HEK293T (cell line): ENCODE measurements at regions not wholly inside any gene's neighbourhood (a gene's known extent, or its start where the extent isn't known, plus 50 kb on each side); places are given as distances from the start of the nearest gene placed in this dataset.

Experiments
- CTCF ChIA-PET: fragments of 350-600 bp; formaldehyde crosslinking; extraction: SDS; loops from one replicate; lab custom pipeline; 2021; ENCODE audit warnings: antibody characterized with exemption, inconsistent platforms; lab: Yijun Ruan, JAX
- POLR2A ChIA-PET: fragments of 350-600 bp; formaldehyde crosslinking; extraction: SDS; loops from one replicate; lab custom pipeline; 2020; ENCODE audit warnings: antibody characterized with exemption, inconsistent platforms; lab: Yijun Ruan, JAX
- DNase-seq: peaks from one replicate; pipeline ENCODE4 v3.0.0; 2012; ENCODE audit warnings: mixed read lengths; ENCODE audit errors: extremely low spot score
- ARNT ChIP-seq: fragments of 450-650 bp; IDR thresholded peaks from 2 replicates; pipeline ENCODE4 v1.6.1; 2017; ENCODE audit warnings: mild to moderate bottlenecking
- BHLHE40 ChIP-seq: fragments of 450-650 bp; IDR thresholded peaks from 2 replicates; pipeline ENCODE4 v1.6.1; 2016; ENCODE audit warnings: mild to moderate bottlenecking, moderate library complexity, borderline replicate concordance
- CTBP1 ChIP-seq: fragments of 450-650 bp; IDR thresholded peaks from 2 replicates; pipeline ENCODE4 v1.6.1; 2016; ENCODE audit warnings: borderline replicate concordance
- ELF4 ChIP-seq: fragments of 450-650 bp; IDR thresholded peaks from 2 replicates; pipeline ENCODE4 v1.6.1; 2017; ENCODE audit warnings: antibody characterized with exemption
- FOXA1 ChIP-seq: fragments of 450-650 bp; IDR thresholded peaks from 2 replicates; pipeline ENCODE4 v1.6.1; 2016; ENCODE audit warnings: mild to moderate bottlenecking
- FOXK2 ChIP-seq: fragments of 450-650 bp; IDR thresholded peaks from 2 replicates; pipeline ENCODE4 v1.6.1; 2016; ENCODE audit warnings: mild to moderate bottlenecking
- FOXM1 ChIP-seq: fragments of 450-650 bp; IDR thresholded peaks from 2 replicates; pipeline ENCODE4 v1.6.1; 2017; ENCODE audit warnings: mild to moderate bottlenecking, borderline replicate concordance
- HDGF ChIP-seq: fragments of 450-650 bp; IDR thresholded peaks from 2 replicates; pipeline ENCODE4 v1.6.1; 2017; ENCODE audit warnings: antibody characterized with exemption, borderline replicate concordance
- L3MBTL2 ChIP-seq: fragments of 450-650 bp; conservative IDR thresholded peaks from 2 replicates; pipeline ENCODE4 v1.6.1; 2016; ENCODE audit warnings: mild to moderate bottlenecking
- LEF1 ChIP-seq: fragments of 450-650 bp; IDR thresholded peaks from 2 replicates; pipeline ENCODE4 v1.6.1; 2017; ENCODE audit warnings: mild to moderate bottlenecking, borderline replicate concordance
- NFRKB ChIP-seq: fragments of 450-650 bp; IDR thresholded peaks from 2 replicates; pipeline ENCODE4 v1.6.1; 2016; ENCODE audit warnings: mild to moderate bottlenecking, moderate library complexity
- PKNOX1 ChIP-seq: fragments of 450-650 bp; IDR thresholded peaks from 2 replicates; pipeline ENCODE4 v1.6.1; 2016
- SP1 ChIP-seq: fragments of 450-650 bp; IDR thresholded peaks from 2 replicates; pipeline ENCODE4 v1.6.1; 2017
- SUZ12 ChIP-seq: fragments of 450-650 bp; IDR thresholded peaks from 2 replicates; pipeline ENCODE4 v1.6.1; 2016; ENCODE audit warnings: mild to moderate bottlenecking
- TARDBP ChIP-seq: fragments of 450-650 bp; IDR thresholded peaks from 2 replicates; pipeline ENCODE4 v1.6.1; 2016
- ZNF384 ChIP-seq: fragments of 450-650 bp; IDR thresholded peaks from 2 replicates; pipeline ENCODE4 v1.6.1; 2016

GRCh38 chr1:55381491-55381890 is 166.3 kb upstream of the USP24 start:
- no peak for DNase-seq
- ChIA-PET CTCF (no interaction called here), POLR2A (no interaction called here)
- TF ChIP-seq PKNOX1, result no peak
- TF ChIP-seq TARDBP, result no peak
- no peak for TF ChIP-seq CTBP1
- no peak for TF ChIP-seq FOXA1
- TF ChIP-seq FOXM1, result no peak
- no peak for TF ChIP-seq LEF1
- TF ChIP-seq ELF4, result no peak
- no peak for TF ChIP-seq NFRKB
- no peak for TF ChIP-seq FOXK2
- TF ChIP-seq ZNF384, result no peak
- no peak for TF ChIP-seq BHLHE40
- TF ChIP-seq L3MBTL2, result no peak
- no peak for TF ChIP-seq SP1

- ChIA-PET CTCF (no interaction called here), POLR2A (no interaction called here)
- TF ChIP-seq SUZ12 (no peak), TARDBP (no peak), LEF1 (no peak), PKNOX1 (no peak), ARNT (no peak), ZNF384 (no peak), FOXK2 (no peak), NFRKB (no peak), ELF4 (no peak), L3MBTL2 (no peak), FOXM1 (no peak), SP1 (no peak)
- DNase-seq, result no peak
Observed at GRCh38 chr1:55380355-55380970, 165.3 kb upstream of the USP24 start.

GRCh38 chr1:55378582-55378981 is 163.4 kb upstream of the USP24 start:
- peak; percentile 74 for DNase-seq
- ChIA-PET POLR2A (no interaction called here), CTCF (interaction anchor here (0.6 to 1.5 kb wide), 8 partner anchors 15 to 1206 kb away, joined by 3 to 6 read pairs (median 4); no protein-coding TSS in a partner anchor)
- TF ChIP-seq ELF4 (no peak), TARDBP (no peak), ARNT (no peak), FOXK2 (no peak), SUZ12 (no peak), HDGF (no peak), SP1 (no peak), CTBP1 (no peak), FOXA1 (no peak), ZNF384 (no peak), L3MBTL2 (no peak), FOXM1 (no peak), PKNOX1 (no peak), BHLHE40 (no peak), NFRKB (no peak), LEF1 (no peak)

GRCh38 chr1:55376897-55377296 is 161.7 kb upstream of the USP24 start:
- ChIA-PET CTCF (interaction anchor here (0.7 kb wide), 1 partner anchor 75 kb away, joined by 4 read pairs; no protein-coding TSS in a partner anchor), POLR2A (no interaction called here)
- TF ChIP-seq TARDBP (no peak), ARNT (no peak), HDGF (no peak), FOXA1 (no peak), ZNF384 (no peak), ELF4 (no peak), BHLHE40 (no peak), SUZ12 (no peak), FOXK2 (no peak), SP1 (no peak), L3MBTL2 (no peak), PKNOX1 (no peak), NFRKB (no peak), LEF1 (no peak), CTBP1 (no peak), FOXM1 (no peak)

GRCh38 chr1:55375617-55376258 is 160.6 kb upstream of the USP24 start:
- CTCF ChIA-PET, result interaction anchor here (0.6 to 1.5 kb wide), 29 partner anchors 9 to 1210 kb away, joined by 3 to 7 read pairs (median 3); no protein-coding TSS in a partner anchor
- POLR2A ChIA-PET, result interaction anchor here (0.8 kb wide), 1 partner anchor 1204 kb away, joined by 3 read pairs; no protein-coding TSS in a partner anchor
- peak; percentile 83 for DNase-seq
- no peak for TF ChIP-seq ELF4
- TF ChIP-seq SUZ12, result no peak
- TF ChIP-seq ARNT, result no peak
- TF ChIP-seq CTBP1, result no peak
- TF ChIP-seq FOXK2, result no peak

More at GRCh38 chr1:55376897-55377296, 161.7 kb upstream of the USP24 start:
- no peak for DNase-seq
